ENCODE measurements at regions not wholly inside any gene's neighbourhood (a gene's known extent, or its start where the extent isn't known, plus 50 kb on each side); places are given as distances from the start of the nearest gene placed in this dataset.
"Not testable (repeated sequence)": the region's sequence is repeated elsewhere in the genome, so short reads cannot be mapped to it uniquely, and the experiment has no call there.

DNA sequence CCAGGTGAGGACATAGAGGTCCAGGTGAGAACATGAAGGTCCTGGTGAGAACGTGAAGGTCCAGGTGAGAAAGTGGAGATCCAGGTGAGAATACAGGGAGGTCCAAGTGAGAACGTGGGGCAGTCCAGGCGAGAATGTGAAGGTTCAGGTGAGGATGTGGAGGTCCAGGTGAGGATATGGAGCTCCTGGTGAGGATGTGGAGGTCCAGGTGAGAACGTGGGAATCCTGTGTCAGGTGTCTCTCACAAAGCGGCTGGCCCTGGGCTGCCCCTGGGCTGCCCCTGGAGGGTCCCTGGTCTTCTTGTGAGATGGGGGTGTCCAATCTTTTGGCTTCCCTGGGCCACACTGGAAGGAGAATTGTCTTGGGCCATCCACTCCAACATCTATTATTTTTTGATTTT is 133.4 kb downstream of the MRPL36 start:
- no peak for DNase-seq

DNA sequence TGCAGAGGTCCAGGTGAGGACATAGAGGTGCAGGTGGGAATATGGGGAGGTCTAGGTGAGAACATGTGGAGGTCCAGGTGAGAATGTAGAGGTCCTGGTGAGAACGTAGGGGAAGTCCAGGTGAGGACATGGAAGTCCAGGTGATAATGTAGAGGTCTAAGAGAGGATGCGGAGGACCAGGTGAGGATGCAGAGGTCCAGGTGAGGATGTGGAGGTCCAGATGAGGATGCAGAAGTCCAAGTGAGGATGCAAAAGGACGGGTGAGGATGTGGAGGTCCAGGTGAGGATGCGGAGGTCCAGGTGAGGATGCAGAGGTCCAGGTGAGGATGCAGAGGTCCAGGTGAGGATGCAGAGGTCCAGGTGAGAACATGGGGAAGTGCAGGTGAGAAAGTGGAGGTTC is 133.8 kb downstream of the MRPL36 start:
- no peak for DNase-seq

DNA sequence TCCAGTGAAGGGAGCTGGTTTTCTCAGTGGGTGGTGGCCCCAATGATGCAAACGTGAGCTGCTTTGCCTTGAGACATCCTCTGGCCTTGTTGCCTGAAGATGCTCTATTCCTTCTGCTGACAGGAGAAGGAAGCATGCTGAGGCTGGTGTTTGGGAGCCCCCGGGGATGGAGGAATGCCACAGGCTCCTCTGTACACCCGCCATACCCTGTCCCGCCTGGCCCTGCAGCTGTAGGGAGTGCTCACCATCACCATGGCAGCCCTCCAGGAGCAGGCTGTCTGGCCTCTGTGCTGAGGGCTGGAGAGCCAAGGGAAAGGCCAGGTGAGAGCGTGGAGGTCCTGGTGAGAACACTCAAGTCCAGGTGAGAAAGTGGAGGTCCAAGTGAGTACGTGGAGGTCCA is 134.4 kb downstream of the MRPL36 start:
- no peak for DNase-seq

DNA sequence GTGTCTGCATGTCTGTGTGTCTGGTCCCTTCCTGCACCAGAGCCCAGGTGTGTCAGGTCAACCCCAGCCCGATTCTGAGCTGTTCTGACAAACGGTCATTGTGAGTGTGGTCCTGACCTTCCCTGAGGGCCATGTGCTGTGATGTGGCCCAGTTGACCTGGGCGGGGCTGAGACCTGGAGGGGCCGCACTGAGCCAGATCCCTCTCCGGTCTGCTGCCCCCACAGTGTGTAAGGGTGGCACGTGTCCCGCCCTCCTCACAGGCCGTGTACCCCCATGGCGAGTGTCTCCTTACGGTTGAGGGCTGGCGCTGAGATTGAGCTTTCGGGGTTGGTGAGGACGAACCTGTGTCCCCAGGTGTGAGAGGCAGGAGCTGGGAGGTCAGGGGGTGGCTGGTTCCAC is 136.5 kb downstream of the MRPL36 start:
- DNase-seq: no peak

DNA sequence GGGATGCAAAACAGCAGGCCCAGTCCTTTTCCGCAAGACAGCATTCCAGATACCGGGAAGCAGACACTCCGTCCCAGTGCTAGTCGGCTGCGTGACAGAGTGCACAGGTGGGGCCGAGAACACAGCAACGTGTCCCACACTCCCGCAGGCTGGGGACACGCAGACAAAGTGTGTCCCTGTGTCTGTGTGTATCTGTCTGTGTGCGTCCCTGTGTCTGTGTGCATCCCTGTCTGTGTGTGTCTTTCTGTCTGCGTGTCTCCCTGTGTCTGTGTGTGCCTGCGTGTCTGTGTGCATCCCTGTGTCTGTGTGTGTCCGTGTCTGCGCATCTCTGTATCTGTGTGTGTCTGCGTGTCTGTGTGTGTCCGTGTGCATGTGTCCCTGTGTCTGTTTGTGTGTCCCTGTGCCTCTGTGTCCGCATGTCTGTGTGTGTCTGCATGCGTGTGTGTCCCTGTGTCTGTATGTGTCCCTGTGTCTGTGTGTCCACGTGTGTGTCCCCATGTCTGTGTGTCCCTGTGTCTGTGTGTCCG is 137.0 kb downstream of the MRPL36 start:
- no peak for DNase-seq

DNA sequence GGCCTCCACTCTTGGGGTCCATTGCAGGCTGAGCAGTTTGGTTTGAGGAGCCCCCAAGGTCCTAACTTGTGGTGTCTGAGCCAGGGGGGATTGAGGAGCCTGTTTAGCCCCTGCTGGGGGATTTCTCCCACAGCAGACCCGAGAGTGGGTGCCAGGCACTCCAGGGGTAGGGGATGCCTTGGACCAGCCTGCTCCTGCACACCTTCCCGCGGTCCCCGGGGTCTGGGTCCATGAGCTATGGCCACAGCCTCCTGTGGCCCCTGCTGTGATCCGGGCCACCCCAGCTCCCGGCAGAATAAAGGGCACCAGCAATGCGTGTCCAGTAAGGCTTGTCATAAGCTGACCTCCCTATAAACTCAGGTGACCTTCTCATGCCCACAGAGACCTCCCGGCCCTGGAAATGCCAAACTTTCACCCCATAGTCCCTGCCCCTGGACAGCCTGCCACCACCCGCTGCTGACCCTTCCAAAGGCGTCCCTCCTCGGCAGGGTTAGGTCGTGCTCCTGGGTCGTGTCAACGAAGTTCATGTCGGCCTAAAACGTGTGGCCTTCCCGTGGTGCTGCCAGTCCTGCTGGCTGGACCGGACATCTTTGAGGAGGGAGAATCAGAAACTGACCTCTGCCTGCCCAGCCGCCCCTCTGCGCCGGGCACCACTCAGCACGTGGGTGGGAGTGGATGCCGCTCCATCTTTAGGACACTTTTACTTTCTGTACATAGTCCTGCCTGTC is 137.6 kb downstream of the MRPL36 start:
- no peak for DNase-seq

DNA sequence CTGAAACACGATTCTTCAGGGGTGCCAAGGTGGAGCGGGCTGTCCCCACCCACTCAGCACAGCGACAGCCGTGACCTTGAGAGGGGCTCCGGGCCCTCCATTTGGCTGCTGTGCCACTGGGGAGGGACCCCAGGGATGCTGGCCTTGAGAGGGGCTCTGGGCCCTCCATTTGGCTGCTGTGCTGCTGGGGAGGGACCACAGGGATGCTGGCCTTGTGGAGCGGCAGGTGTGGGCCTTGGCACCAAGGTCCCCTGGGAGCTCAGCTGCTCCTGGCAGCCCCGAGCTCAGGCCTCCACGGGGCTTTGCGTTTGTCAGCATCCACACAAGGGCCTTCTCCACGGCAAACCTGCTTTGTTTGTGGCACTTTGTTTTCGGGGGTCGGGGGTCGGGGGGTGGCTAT is 137.6 kb upstream of the LPCAT1 start:
- no peak for DNase-seq

DNA sequence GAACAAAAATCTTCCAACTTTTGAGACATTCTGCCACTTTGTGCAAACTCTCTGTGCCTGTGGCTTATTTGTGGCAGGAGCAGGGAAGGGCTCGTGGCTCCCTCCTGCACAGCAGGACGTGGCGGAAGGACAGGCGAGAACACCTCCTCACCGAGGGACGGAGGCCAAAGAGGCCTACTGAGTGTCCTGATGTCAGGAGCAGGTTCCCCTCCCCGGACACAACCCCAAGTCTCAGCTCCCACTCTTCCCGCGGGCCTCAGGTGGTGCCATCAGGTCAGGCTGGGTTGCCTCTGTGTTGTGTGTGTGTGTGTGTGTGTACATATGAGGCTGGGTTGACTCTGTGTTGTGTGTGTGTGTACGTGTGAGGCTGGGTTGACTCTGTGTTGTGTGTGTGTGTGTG is 136.8 kb upstream of the LPCAT1 start:
- DNase-seq: no peak

DNA sequence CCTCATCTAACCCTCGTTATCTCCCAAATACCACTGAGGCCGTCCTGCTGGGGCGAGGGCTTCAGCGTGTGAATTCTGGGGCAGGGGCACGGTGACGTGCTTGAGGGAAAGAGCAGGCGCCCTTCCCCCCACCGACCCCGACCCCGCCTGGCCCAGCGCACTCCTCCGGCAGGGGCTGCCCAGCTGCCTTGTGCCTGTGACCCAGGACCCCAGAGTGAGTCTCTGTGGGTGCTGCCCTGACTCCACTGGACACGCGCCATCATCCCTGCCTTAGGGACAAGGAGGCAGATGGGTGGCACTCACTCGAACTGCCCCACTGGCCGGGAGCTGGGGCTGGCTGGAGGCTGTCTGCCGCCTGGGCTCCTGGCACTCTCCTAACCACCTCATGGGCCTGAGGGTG is 136.2 kb upstream of the LPCAT1 start:
- no peak for DNase-seq

DNA sequence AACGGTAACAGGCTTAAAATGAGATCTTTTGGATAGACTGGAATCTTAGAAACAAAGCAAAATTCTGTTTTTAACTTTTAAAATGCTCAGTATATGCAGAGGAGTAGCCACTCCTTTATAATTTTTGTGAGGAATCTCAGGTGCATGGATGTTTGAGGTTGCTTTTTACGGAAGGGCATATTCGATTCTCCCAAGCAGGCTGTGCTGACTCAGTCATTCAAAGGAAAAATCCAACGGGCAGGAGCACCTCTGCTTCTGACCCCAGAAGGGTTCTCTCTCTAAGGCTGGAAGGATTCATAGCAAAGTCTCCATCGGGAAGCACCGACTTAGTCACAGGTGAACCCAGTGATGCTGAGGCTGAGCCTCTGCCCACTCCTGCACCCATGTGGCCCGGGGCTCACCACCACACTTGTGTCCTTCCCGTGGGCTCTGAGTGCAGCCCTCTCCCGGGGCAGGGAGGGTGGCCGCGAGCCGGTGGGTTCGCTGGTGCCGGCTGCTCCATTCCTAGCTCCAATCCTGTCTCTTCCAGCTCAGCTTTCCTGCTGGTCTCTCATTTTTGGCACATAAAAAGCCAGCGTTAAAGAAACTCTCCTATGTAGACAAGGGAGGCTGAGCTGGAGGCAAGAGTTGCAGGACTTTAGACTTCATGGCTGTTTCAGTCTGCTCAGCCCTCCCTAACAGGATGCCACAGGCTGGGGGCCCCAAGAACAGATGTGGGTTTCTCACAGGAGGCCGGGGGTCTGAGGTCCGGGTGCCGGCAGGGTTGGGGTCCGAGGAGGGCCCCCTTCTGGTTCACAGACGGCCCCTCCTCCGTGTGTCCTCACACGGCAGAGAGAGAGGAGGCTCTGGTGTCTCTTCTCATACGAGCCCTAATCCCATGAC is 135.6 kb upstream of the LPCAT1 start:
- no peak for DNase-seq

DNA sequence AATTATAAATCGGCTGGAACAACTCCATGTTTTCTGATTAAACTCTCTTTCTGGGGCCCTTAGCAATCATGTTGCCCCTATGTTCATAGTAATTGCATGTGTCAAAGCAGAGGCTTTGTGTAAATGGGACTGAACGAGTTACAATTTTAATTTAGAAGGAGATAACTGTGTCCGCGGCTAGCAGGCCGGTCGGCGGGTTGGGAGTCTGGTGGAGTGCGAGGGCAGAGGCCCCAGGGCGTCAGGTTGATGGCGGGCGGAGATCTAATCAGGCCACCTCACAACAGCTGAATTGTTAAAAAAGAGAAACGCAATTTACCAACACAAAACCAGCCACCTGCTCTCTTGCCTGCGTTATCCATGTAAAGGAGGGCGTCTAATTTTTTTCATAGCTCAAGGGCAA is 134.9 kb upstream of the LPCAT1 start:
- no peak for DNase-seq

DNA sequence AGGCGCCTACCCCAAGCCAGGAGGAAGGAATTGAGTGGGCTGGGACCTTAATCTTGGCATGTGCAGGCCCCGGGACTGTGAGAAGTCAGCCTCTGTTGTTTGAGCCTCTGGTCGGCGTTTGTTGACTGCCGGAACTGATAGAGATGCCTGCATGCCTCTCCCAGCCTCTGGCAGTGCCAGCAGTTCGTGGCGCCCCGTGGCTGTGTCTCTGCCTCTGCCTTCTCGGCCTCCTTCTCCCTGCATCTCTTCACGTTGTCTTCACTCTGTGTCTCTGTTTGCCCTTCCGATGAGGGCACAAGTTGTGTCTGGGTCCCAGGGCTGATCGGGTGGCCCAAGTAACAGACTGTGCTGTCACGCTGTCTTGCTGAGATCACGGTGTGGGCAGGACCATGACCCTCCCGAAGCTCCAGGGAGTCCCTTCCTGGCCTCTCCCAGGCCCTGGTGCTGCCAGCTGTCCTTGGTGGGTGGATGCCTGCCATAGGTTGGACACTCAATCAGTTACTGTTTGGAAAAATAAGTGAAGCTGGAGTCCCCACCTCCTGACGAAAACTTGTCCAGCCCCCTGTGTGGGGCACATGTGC is 133.5 kb upstream of the LPCAT1 start:
- DNase-seq: no peak

DNA sequence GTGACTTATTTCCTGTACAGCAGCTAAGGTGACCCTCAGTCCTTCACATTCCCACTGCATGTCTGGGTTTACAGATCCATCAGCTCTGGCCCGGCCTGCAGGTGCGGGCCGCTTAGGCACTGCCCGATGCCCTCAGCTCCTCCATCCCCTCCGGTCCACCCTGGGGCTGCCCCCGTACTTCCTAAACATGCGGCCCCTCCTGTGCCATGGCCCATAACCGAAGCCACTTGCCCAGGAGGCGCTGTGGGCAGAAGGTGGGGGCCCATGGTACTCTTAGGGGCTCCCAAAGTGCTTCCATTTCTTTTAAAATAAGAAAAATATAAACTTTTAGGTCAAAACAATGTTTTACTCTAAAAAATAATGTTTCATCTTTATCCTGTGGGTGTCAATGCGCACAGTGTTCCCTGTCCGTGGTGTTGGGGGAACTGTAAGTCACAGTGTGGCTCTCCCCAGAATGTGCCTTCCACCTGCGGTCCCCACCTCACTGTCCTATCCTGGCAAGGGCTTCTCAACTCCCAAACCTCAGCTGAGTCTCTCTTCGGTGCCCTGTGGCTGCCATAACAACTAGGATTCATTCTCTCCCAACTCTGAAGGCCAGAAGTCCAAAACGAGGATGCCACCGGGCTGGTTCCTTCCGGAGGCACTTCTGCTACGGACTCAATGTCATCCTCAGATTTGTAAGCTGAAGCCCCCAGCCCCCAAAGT is 132.7 kb upstream of the LPCAT1 start:
- DNase-seq: no peak

DNA sequence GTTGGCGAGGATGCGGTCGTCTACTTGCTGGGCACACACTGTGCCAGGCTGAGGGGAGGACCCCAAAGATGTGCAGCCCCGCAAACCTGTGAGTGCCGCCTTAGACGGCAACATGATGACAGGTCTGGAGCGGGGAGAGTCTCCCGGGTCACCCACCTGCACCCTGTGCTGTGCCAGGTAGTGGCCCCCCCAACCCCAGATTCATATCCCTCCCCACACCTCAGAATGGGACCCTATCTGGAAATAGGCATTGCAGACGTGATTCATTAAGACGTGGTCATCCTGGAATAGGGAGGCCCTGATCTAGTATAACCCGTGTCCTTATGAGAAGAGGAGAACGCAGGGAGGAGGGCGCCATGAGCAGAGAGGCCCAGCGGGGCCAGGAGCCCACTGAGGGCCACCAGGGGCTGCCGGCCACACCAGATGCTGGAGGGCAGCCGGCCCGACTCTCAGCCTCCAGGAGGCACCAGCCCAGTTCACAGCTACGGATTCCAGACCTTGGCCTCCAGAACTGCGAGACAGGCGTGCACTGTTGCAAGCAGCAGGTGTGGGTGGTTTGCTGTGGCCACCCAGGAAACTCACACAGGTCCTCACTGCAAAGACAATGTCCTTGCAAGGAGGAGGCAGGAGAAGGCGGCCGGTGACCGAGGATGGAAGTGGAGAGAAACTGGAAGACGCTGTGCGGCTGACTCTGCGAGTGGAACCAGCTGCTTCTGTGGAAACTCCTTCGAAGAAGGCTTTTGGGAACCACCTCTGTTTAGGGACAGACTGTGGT is 131.9 kb upstream of the LPCAT1 start:
- no peak for DNase-seq

DNA sequence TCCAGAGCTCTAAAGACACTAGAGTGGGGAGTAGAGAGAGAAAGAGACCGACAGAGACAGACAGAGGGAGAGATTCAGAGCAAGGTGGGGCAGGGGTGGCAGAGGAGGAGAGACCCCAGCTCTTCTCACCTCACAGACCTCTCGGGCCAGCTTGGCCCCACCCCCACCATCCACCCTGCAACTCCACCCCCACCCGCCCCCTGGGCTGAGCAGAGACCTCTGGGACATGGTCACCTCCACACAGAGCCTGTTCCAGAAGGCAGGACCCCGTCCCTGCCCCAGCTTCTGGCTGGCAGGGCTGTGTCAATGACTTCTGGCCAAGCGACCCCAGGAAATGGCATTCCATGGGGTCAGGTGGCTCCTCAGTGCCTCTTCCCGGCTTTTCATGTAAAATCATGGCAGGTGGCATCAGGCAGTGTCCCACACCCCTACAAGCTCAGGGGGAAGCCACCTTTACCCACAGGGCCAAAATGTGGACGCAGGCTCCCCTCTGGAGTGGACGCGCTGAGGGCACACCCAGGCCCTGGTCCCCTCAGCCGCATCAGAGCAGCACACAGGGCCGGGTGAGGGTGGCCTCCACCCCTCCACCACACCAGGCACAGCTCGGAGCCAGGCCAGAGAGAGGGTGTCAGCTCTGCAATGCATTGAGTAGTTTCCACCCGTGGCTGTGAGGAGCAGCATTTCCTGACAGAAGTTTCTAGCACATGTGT is 131.2 kb upstream of the LPCAT1 start:
- no peak for DNase-seq

DNA sequence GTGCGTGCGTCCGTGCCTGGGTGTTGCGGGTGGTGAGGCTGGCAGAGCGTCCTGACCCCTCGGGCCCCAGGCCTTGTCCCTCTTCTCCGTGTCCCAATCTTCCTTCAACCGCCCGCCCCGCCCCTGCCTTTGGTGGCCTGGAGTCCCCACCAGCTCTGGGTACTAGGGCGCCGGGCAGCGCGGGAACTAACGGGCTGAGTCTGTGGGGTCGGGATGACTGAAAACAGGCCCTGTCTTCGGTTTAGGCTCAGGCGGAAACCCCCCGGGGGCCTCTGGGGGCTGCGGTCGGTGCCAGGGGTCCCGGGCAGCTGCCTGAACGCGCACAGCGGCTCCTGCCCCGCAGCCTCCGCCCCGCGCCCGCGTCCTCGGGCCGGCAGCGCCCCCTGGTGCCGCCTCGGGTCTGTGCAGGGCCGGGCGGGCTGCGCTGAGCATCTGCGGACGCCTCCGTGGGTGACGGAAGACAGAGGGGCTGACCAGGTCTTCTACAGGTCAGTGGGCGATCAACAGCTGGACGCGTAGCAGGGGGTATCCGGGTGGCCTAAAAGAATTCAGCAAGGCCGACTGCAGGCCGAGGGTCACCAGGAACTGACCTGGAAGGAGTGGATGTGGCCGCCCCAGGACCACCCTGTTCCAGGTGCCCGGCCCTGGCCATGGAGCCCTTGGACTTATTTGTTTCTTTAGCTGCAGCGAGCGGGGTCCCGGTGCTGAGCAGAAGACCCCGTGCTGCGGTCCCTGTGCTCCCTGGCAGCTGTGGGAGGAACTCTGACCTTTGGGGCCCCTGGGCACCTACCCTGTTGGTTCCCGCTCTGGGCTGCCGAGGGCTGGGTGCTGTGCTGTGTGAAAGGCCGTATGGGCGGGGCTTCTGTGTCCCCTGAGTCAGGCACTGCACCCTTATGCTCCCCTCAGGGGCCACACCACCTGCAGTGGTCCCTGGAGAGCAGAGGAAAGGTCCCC is 130.2 kb upstream of the LPCAT1 start:
- DNase-seq: not testable (repeated sequence)

DNA sequence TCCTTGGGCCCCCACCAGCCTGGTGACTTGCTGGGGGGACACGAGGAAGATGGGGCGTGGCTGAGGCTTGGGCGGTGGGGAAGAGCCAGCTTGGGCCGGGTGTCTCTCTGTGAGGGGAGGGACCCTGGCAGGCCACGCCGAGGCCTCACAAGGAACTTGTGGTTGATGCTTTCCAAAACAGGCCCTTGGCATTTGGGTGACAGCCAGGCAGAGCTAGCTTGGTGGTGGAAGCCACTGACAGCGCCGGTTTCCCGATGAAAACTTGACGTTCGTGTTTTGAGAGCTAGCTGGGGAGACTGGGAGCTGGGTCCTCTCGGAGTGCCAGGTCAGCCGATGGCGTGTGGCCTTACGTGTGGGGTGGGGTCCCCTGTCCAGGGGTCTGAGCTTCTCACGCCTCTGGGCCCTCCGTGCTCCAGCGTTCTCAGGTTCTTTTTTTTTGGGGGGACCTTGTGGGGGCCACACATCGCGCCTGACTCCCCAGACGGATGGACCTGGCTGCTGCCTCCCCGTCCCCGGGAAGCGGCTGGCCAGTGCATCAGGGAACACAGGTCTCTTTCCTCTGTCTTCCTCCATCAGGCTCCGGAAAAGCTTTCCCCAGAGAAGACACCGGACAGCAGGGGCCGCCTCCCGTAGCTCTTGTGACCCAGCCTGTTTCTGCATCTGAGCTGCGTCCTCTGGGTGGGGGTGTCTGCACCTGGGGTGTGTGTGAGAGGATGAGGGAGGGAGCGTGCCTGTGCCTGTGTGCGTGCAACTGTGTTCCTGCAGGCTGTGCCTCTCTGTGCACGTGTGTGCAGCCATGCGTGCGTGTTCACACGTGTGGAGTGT is 129.3 kb upstream of the LPCAT1 start:
- DNase-seq: peak; percentile 31

DNA sequence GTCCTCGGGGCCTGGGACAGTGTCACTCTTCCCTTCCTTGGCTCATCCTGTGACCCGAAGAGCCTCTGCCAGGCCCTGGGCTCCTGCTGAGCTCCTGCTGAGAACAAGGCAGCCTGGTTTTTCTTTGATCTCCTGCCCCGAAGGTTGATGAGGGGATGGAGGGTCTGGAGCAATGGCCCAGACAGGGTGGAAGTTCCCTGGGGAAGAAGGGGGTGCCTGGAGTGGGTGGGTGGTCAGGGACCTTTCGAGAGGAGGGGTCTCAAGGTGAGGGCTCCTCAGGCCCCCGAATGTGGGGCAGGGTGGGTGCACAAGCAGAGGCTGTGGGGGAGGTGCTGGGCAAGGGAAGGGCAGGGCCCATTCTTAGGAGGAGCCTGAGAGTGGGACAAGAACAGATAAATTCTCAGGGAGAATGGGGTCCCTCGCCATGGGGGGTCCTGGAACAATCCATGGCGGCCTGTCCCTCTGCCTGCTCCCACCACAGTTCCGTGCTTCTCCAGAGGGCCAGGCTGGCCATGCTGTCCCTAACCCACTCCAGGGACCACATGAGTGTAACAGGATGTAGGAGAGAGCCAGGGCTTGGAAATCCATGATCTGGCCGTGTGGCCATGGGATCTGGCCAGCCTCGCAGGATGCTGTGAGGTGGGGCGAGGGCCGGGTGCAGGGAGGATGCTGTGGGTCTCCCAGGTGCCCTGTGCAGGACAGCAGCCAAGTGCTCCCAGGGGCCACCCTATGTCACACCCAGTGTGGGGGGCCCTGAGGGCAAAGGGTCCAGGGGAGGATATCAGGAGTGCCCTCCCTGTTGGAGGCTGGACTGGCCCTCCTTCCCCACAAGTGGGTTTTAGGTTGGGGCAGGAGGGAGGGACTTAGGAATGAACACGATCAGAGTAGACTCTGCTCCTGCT is 128.5 kb upstream of the LPCAT1 start:
- no peak for DNase-seq
